ENCODE measurements at regions not wholly inside any gene's neighbourhood (a gene's known extent, or its start where the extent isn't known, plus 50 kb on each side); places are given as distances from the start of the nearest gene placed in this dataset.
"Not testable (repeated sequence)": the region's sequence is repeated elsewhere in the genome, so short reads cannot be mapped to it uniquely, and the experiment has no call there.

DNA sequence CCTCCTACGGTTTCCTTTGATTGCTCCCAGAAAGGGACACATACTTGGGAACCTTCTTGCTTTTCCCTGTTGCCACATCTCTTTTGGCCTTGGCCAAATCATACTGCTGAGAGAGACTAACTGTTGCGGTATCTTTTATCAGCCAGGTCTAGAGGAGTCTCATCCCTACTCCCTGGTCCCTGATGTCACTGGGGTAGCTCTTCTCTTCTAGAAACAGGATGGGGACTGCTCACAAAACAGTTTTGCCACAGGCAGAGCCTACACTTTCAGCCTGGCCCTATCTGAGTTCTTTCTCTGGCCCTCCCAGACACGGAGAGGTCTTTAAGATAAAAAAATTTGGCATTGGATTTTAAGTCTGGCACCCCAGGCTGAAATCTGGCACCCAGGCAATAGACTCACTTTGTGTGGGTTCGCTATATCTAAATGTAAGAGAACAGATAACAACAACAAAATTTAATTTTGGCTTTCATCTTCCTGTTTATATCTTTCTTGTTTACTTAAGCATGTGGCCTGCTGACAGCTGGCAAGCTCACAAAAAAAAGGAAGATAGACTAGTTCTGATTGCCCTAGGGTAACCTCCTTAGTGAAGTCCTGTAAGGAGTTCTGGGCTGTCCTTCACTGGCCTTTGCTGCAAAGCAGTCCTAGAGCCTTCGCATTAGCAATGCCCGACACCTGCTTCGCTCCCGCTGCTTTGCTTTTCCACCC is 228.3 kb upstream of the NPVF start:
- DNase-seq: no peak

- DNase-seq: no peak
These were observed 230.8 kb upstream of the NPVF start for GRCh38 chr7:25459057-25459456.

DNA sequence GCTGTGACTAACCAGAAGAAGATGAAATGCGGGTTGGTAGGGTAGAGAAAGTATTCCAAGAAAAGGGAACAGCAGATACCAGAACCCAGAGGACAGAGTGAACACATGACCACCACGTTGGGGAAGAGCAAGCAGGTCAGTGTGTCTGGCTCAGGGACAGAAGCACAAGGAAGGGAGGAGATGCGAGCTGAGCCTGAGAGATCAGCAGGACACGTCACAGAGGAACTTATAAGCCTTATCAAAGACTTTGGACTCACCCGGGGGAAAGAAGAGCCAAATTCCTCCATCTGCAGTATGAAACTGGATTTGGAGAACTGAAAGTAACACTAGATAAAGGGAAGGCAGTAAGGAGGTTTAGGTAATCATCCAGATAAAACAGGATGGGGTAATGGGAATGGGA is 232.1 kb upstream of the NPVF start:
- DNase-seq: no peak

GRCh38 chr7:25469669-25470068 is 241.4 kb upstream of the NPVF start:
- no peak for DNase-seq

DNA sequence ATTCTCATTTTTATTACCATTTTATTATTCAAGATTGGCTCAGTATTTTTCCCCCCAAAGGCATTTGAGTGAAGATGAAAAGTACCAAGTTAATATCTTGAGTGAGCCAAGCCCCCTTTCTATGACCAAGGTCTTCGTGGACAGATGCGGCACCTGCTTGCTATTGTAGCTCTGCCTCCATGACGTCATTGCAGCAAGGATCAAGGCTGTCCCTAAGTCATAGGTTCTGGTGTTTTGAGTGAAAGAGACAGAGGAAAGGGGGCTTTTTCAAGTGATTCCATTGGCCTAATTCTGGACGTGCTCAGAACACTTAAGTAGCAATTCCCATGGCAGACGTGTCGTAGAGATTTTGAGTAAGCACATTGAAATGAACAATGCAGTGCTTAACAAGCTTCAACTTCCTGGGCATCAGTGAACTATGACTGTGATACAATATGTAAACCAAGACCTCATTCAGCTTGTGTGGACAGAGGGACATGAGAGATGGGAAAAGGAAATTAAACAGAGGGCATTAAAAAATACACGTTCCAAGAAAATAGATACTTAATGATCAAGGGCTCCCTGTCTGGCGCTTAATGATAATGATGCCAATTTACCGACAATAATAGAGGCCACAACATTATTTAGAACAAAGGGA is 248.7 kb upstream of the NPVF start:
- DNase-seq: no peak

- DNase-seq: not testable (repeated sequence)
These were observed 249.9 kb upstream of the NPVF start for GRCh38 chr7:25478221-25478620.

DNA sequence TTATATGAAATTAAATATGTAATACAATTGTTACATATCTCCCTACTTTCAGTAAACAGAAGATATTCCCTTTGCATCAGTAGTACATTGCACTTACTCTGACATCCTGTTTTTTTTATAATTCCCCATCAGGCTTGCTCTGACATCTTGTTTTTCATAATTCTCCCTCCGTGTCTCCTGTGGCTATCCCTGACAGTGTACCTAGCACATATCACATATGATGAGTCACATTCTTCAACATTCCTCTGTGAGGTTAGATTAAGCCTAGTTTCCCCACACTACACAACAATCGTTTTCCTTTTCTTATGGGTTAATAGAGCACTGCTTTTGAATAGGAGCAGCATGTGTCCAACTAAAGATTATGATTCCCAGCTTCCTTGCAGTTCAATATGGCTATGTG is 250.6 kb upstream of the NPVF start:
- no peak for DNase-seq

DNA sequence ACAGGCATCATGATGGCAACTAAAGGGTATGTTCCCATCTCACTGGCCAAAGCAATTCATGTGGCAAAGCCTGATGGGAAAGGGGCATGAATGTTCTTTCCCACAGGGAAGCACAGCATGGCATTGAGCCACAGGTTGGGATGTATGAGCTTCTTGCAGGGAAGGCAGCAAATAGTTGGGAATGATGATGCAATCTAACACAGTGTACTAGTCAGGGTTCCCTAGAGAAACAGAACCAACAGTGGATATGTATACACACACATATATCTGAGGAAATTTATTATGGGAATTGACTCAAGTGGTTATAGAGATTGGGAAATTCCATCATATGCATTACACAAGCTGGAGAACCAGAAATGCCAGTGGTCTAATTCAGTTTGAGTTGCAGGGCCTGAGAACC is 253.6 kb upstream of the NPVF start:
- no peak for DNase-seq

- no peak for DNase-seq
These were observed 254.3 kb upstream of the NPVF start for GRCh38 chr7:25482631-25483030.

- no peak for DNase-seq
These were observed 256.7 kb upstream of the NPVF start for GRCh38 chr7:25485026-25485425.

GRCh38 chr7:25486656-25487055 is 258.4 kb upstream of the NPVF start:
- no peak for DNase-seq

GRCh38 chr7:25493805-25494366 is 265.6 kb upstream of the NPVF start:
- no peak for DNase-seq

DNA sequence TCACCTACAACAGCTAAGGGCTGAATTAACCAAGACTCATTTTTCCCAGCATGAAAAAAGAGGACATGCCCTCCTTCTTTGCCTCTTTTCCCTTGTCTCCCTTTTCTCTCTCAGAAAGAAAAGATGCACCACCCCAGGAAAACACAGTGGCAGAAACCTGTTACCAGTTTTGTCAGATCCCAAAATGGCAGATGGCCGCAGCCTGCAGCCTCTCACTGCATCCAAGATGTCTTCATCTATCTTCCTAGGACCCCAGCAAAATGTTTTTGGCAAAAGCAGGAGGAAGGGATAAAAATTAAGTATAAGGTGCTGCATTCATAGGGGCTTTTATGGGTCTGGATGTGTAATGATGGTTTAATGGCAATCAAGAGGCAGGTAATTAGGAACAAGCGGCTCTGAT is 266.6 kb upstream of the NPVF start:
- DNase-seq: no peak

DNA sequence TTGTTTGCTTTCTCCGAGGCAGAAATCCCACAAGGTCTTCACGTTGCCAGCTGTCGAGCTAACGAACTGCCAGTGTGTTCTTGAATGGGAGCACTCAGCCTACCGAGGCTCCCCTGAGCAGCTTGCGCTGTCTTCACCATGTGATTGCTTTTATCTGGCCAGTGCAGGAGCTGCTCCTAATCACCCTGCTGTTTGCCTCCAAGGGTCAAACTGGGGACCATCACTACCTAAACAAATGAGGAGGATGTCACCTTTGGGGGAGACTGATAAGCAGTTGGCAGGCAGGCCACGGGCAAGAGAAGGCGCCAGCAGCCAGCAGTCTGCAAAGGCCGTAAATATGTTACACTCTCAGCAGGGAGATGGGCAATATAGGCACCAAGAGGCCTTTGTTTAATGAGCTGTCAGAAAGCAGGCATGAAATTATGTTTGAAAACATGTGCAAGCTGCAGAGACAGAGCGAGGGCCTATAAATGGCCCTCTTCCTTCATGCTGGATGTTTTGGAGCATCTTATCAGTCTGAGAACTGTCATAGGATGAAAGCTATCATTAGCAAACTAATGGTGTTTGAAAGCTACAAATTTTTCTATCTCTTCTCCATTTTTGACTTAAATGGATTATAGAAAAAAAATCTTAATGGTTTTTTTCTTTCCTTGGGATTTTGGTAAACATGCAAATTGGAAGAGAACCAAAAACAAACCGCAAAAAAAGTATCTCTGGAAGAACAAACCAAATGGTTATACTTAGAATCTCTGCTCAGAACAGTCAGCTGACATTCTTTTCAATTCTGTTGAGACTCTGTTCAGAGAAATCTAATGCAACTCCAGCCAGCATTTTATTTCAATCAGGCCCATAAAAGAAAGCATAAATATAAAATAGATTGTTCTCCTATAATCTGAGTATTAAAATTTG is 267.3 kb upstream of the NPVF start:
- DNase-seq: no peak

DNA sequence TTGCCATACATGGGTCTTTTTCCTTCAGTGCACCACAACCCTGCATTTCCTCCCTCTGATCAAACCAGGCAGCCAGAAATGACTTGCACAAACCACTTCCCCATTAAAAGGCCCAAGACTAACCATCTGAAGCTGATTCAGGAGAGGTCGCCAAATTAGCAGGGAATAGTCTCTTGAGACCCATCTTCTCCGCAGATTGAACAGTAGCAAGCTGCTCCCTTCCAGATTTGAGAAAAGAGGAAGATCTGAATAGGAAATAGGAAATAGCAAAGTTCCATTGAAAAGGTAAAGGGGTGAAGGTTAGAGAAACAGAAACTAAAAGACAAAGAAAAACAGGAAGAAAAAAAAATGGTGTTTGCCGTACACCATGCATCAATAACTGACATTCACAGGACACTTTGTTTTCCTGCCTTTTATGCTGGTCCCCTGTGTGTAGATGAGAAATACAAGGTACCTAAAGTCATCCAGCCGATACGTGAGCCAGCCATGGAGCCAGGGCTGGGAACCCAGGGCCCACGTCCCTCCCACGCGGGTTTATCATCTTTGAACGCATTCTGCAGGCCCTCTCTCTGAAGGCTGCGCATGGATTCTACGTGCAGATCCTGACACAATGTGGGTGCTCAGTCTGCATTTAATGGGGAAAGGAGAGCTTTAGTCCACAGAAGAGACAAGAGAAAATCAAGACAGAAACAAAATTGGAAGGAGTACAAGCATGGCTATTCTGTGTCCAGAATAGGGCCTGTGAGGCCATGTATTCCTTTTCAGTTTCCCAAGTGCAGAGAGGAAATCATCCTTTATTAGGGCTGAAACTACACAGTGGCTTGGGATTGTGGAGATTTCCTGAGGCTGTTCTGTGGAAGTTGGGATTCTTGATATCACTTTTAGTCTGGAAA is 268.4 kb upstream of the NPVF start:
- no peak for DNase-seq

- DNase-seq: no peak
These were observed 272.2 kb upstream of the NPVF start for GRCh38 chr7:25500393-25500921.

DNA sequence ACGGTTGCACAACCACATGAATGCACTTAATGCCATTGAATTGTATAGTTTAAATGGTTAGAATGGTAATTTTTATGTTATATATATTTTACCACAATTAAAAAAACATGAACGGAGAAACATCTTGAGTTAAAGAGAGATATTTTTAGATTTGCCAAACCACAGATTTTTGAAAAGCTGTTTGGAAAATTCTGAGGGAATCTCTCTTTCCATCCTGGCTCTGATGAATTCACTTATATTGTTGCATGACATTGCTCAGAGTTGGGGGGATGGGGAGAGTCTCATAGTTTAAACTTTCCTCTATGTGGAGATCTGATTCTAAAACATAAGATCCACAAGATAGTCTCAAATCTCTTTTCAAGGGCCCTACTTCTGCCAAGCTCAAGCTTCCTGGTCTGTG is 275.0 kb upstream of the NPVF start:
- no peak for DNase-seq

DNA sequence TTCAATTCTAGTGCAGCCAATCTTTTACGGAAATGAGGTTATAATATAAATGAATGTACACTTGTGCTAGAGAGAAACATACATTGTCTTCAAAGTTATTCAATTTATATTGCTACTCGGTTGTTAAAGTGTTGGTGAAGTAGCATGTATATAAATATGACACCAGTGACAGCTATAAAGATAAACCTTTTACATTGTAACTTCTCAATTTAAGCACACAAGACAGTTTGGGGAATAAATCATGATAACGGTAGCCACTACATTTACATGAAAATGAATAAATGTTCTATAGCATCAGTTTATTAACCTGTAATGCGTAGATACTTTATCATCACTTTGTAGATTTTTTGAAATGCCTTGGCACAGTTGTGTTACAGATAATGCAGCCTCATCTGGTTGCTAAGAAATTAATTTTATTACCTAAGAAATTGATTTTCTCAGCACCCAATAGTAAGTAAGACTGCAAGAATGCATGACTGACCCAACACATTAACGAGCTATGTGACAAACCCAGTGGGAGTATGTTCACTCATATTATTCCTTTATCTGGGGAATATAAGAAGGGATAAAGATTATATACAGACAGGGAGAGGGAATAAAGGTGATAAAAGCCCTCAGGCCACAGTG is 283.9 kb upstream of the NPVF start:
- DNase-seq: no peak

DNA sequence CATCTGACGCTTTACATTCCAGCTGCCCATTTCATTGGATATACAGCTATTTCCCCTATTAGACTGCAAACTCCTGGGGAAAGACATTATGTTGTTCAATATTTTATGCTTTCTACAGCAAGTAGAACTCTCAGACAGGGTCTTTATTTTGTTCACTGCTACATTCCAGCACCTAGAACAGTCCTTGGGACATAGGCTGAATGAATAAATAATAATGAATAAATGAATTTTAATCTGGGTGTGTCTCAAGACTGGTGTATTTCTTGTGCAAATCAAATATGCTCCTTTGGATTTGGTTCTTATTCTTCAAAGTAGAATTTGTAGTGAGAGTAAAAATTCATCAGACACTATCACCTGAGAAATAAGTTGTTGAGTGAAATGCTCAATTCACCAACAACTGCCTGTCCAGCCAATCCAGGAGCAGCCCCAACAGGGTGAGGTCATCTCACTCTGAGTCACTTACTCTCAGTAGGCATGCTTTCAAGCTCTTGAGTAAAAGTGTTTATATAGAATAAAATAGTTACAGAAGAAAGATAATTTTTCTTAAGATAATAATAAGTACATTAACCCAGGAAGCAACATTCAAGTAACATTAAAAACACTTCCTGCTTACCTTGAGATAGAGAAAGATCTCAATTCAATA is 287.5 kb upstream of the NPVF start:
- no peak for DNase-seq

DNA sequence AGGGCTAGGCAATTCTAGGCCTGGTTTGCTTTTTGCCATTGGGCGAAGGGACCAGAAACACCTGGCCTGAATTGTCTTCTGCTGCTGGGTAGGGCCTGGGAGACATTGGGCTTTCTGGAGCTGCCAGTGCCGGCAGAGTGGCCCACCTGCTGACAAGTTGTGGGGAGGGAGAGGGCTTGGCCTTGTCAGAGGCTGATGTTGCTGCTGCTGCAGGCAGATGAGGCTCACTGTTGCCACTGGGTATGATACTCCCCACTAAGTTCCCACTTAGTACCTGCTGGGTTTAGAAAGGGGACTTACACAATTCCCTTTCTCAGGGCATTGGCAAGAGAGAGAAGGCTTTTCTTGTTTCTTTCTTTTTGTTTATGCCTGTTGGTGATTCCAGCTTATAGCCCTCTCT is 289.6 kb upstream of the NPVF start:
- no peak for DNase-seq

GRCh38 chr7:25520017-25520416 is 291.7 kb upstream of the NPVF start:
- no peak for DNase-seq
